Esophagus squamous epithelium (tissue), 4 donors: ENCODE measurements at regions not wholly inside any gene's neighbourhood (a gene's known extent, or its start where the extent isn't known, plus 50 kb on each side); places are given as distances from the start of the nearest gene placed in this dataset.

Experiments used
- POLR2A ChIP-seq, 4 donors: fragments of 450-650 bp; IDR thresholded peaks; one replicate each; pipeline ENCODE4 v1.6.1; 2017; ENCODE audit warnings: antibody characterized with exemption in 4 of 4, mild to moderate bottlenecking in 4 of 4, moderate library complexity in 3 of 4
- TF ChIP-seq, protein P1 (sequence below), 6 experiments: fragments of 450-650 bp in 4 of 6; fragments of 200-600 bp in 2 of 6; sonication (generic) in 2 of 6; IDR thresholded peaks; one replicate each; pipeline ENCODE4 v1.5.1; 2016 to 2019; ENCODE audit warnings: antibody characterized with exemption in 6 of 6, mild to moderate bottlenecking in 4 of 6, moderate library complexity in 4 of 6

DNA sequence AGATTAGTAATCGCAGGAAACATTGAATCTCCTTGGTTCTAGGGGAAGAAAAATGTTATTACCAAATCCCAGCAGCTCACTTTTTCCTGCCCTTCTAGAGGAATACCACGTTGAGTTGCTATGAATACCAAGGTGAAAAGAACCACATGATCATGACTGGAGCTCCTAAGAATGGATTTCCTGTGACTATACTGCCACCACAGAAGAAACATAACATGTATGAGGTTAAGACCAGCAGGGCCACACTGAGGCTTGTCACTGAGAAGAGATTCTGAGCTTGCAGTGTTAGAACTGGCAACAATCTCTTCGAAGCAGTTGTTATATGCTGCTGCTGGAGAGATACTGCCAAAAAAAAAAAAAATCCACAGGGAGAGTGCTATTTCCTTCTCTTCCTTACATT is 1235.3 kb downstream of the FSTL5 start:
- TF ChIP-seq, protein P1, sequence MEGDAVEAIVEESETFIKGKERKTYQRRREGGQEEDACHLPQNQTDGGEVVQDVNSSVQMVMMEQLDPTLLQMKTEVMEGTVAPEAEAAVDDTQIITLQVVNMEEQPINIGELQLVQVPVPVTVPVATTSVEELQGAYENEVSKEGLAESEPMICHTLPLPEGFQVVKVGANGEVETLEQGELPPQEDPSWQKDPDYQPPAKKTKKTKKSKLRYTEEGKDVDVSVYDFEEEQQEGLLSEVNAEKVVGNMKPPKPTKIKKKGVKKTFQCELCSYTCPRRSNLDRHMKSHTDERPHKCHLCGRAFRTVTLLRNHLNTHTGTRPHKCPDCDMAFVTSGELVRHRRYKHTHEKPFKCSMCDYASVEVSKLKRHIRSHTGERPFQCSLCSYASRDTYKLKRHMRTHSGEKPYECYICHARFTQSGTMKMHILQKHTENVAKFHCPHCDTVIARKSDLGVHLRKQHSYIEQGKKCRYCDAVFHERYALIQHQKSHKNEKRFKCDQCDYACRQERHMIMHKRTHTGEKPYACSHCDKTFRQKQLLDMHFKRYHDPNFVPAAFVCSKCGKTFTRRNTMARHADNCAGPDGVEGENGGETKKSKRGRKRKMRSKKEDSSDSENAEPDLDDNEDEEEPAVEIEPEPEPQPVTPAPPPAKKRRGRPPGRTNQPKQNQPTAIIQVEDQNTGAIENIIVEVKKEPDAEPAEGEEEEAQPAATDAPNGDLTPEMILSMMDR (IDR thresholded peaks at IDR 0.05) = no peak
- TF ChIP-seq POLR2A (IDR thresholded peaks at IDR 0.05) = no peak
